HepG2 (cell line): ENCODE measurements at regions not wholly inside any gene's neighbourhood (a gene's known extent, or its start where the extent isn't known, plus 50 kb on each side); places are given as distances from the start of the nearest gene placed in this dataset.

ENCODE experiments used
- ATAC-seq: fragments of 200-7000 bp; cut with Tn5 transposase; 3 replicates; pipeline ENCODE4 v1.9.1; 2020; ENCODE audit warnings: mild to moderate bottlenecking, moderate library complexity
- BruUV-seq: library from RNA; stranded (reverse); fragments of 400-500 nt; replicated peaks from 2 replicates; lab custom pipeline; 2021; lab: Mats Ljungman, UMichigan
- CTCF ChIA-PET: fragments of 300-600 bp; formaldehyde crosslinking; extraction: SDS; loops from one replicate; lab custom pipeline; 2021; ENCODE audit warnings: low total read pairs, inconsistent platforms, low intra/inter-chr PET ratio; lab: Yijun Ruan, JAX
- POLR2A ChIA-PET: fragments of 350-600 bp; sonication (Branson Sonifier 250); formaldehyde crosslinking; loops from one replicate; lab custom pipeline; 2020; ENCODE audit warnings: antibody characterized with exemption, inconsistent platforms; lab: Yijun Ruan, JAX
- DNase-seq: peaks from one replicate; pipeline ENCODE4 v3.0.0-alpha.2; 2015; ENCODE audit warnings: low spot score
- FAIRE-seq: peaks from 3 replicates; lab custom pipeline; 2011; peaks lifted over from hg19 to GRCh38; lab: Jason Lieb, UNC
- H2AFZ ChIP-seq: one replicate; pipeline ENCODE4 v1.6.1; 2011; ENCODE audit warnings: low read length, inconsistent platforms
- H3K27ac ChIP-seq: fragments of 300-600 bp; 3 replicates; pipeline ENCODE4 v1.8.0; 2011; ENCODE audit warnings: mixed run types, mild to moderate bottlenecking, mixed read lengths, low read length, inconsistent platforms; ENCODE audit not compliant: insufficient read depth; ENCODE audit errors: extremely low read length
- H3K27me3 ChIP-seq, 2 experiments: fragments of 200-600 bp in 1 of 2; 2 replicates in 1 of 2; 3 replicates in 1 of 2; pipeline versions ENCODE4 v1.6.0 to v1.8.0; 2011; ENCODE audit warnings: low read length in 2 of 2, mild to moderate bottlenecking in 2 of 2, moderate library complexity in 2 of 2, inconsistent platforms in 1 of 2; ENCODE audit not compliant: insufficient read depth in 2 of 2, control insufficient read depth in 1 of 2
- H3K36me3 ChIP-seq, 2 experiments: fragments of 200-600 bp in 1 of 2; replicated peaks in 1 of 2; 2 replicates in 1 of 2; 3 replicates in 1 of 2; pipeline versions ENCODE4 v1.5.1 to v1.8.0; 2011; ENCODE audit warnings: low read length in 2 of 2, inconsistent platforms in 1 of 2; ENCODE audit not compliant: insufficient read depth in 2 of 2, control insufficient read depth in 1 of 2
- H3K4me1 ChIP-seq: 2 replicates; pipeline ENCODE4 v1.5.1; 2012; ENCODE audit warnings: low read length, inconsistent platforms; ENCODE audit not compliant: insufficient read depth
- H3K4me2 ChIP-seq: 2 replicates; pipeline ENCODE4 v1.6.0; 2011; ENCODE audit warnings: low read depth, low read length, inconsistent platforms
- H3K4me3 ChIP-seq, 3 experiments: fragments of 200-600 bp in 1 of 3; sonication (generic), shearing (Covaris generic) in 1 of 3; replicated peaks in 1 of 3; 2 replicates each; pipeline ENCODE4 v1.5.1; 2011 to 2016; ENCODE audit warnings: low read length in 3 of 3, inconsistent platforms in 2 of 3, low read depth in 2 of 3, mild to moderate bottlenecking in 2 of 3, control low read depth in 1 of 3, mixed read lengths in 1 of 3; ENCODE audit not compliant: insufficient read depth in 1 of 3
- H3K79me2 ChIP-seq: one replicate; pipeline ENCODE4 v1.6.1; 2011; ENCODE audit warnings: low read length, inconsistent platforms; ENCODE audit not compliant: insufficient read depth
- H3K9ac ChIP-seq: 2 replicates; pipeline ENCODE4 v1.6.0; 2011; ENCODE audit warnings: mild to moderate bottlenecking, low read depth, low read length, inconsistent platforms; ENCODE audit not compliant: insufficient read depth
- H3K9me3 ChIP-seq: 2 replicates; pipeline ENCODE4 v1.5.1; 2012; ENCODE audit warnings: mild to moderate bottlenecking, low read length
- H4K20me1 ChIP-seq: 2 replicates; pipeline ENCODE4 v1.6.0; 2011; ENCODE audit warnings: inconsistent platforms, mild to moderate bottlenecking, low read length, moderate library complexity; ENCODE audit not compliant: insufficient read depth
- CHD2 ChIP-seq: IDR thresholded peaks from 2 replicates; pipeline ENCODE4 v1.6.1; 2011; ENCODE audit warnings: low read depth, low read length, improper control_type of control experiment
- CREM ChIP-seq, 2 experiments: sonication (generic) in 1 of 2; formaldehyde crosslinking in 1 of 2; IDR thresholded peaks; 2 replicates each; pipeline versions ENCODE4 v1.4.0 to v1.6.1; 2016 to 2020; ENCODE audit warnings: antibody characterized with exemption in 1 of 2, mild to moderate bottlenecking in 1 of 2, missing genetic modification reagents in 1 of 2
- KLF11 ChIP-seq: IDR thresholded peaks from 2 replicates; pipeline ENCODE4 v1.6.1; 2016; ENCODE audit warnings: missing compliant biosample characterization
- MAFF ChIP-seq: IDR thresholded peaks from 2 replicates; pipeline ENCODE4 v1.6.1; 2011; ENCODE audit warnings: low read depth, low read length, improper control_type of control experiment
- MAFK ChIP-seq, 2 experiments: IDR thresholded peaks in 1 of 2; conservative IDR thresholded peaks in 1 of 2; 2 replicates each; pipeline ENCODE4 v1.6.1; 2011; ENCODE audit warnings: improper control_type of control experiment in 2 of 2, low read length in 2 of 2
- NBN ChIP-seq: fragments of 450-650 bp; conservative IDR thresholded peaks from 2 replicates; pipeline ENCODE4 v1.6.1; 2017
- TCF12 ChIP-seq, 2 experiments: fragments of 450-650 bp in 1 of 2; sonication (generic) in 1 of 2; formaldehyde crosslinking in 1 of 2; IDR thresholded peaks; 2 replicates each; pipeline versions ENCODE4 v1.6.1 to v1.8.0; 2017 to 2022; ENCODE audit warnings: antibody characterized with exemption in 1 of 2, mild to moderate bottlenecking in 1 of 2, missing genetic modification reagents in 1 of 2, moderate library complexity in 1 of 2
- ZSCAN29 ChIP-seq: sonication (generic); formaldehyde crosslinking; conservative IDR thresholded peaks from 2 replicates; pipeline ENCODE4 v1.4.0; 2020; ENCODE audit warnings: mild to moderate bottlenecking, missing genetic modification reagents
- WGBS: methylation state at CpG from one replicate; pipeline ENCODE4 v1.1.6; 2017; ENCODE audit warnings: low lambda C conversion rate; 5-methylcytosine and 5-hydroxymethylcytosine counted together
- in situ Hi-C: cut with HindIII; loops from 2 replicates; pipeline ENCODE4 v1.10.0; 2017; ENCODE audit warnings: low pct_unique_long_range_greater_than_20kb; ENCODE audit not compliant: extremely low pct_ligation_motif_present
- intact Hi-C: fragments of 100-400 bp; cut with micrococcal nuclease; formaldehyde crosslinking; loops from one replicate; pipeline ENCODE4 v1.10.0; 2022; ENCODE audit not compliant: unreplicated experiment
- TF ChIP-seq, protein P1 (sequence below): sonication (generic); formaldehyde crosslinking; IDR thresholded peaks from 2 replicates; pipeline ENCODE4 v1.8.0; 2022; ENCODE audit warnings: missing genetic modification reagents, mild to moderate bottlenecking, moderate library complexity, borderline replicate concordance
- TF ChIP-seq, protein P2 (sequence below): IDR thresholded peaks from 2 replicates; pipeline ENCODE4 v1.6.1; 2016; ENCODE audit warnings: missing compliant biosample characterization, missing genetic modification reagents, borderline replicate concordance
- TF ChIP-seq, protein P3 (sequence below): sonication (generic); formaldehyde crosslinking; conservative IDR thresholded peaks from 2 replicates; pipeline ENCODE4 v1.4.0; 2020; ENCODE audit warnings: missing genetic modification reagents
- TF ChIP-seq, protein P4 (sequence below): sonication (generic); formaldehyde crosslinking; IDR thresholded peaks from 2 replicates; pipeline ENCODE4 v1.5.0; 2020; ENCODE audit warnings: missing genetic modification reagents

DNA sequence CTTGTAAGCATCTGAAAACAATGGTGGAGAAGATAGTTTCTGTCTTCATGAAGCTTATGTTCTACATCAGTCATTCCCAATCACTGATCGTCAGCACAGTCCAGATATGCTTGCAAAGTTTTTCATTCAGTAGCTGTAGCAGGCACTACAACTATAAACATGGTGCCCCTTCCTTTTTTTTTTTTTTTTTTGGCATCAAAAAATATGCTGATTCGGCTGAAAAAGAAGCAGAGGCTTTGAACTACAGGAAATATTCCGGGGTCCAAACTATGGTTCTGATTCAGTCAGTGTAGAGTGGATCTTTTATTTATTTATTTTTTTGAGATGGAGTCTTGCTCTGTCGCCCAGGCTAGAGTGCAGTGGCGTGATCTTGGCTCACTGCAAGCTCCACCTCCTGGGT lies 414.4 kb downstream of the OLFM4 start:
- TF ChIP-seq NBN (no peak), CHD2 (no peak), TCF12 (IDR thresholded peaks at IDR 0.05) (no peak), TCF12 (CRISPR knock-in tag; IDR thresholded peaks at IDR 0.05) (no peak), KLF11 (CRISPR knock-in tag) (no peak), CREM (IDR thresholded peaks at IDR 0.05) (no peak), CREM (CRISPR knock-in tag; IDR thresholded peaks at IDR 0.05) (no peak), MAFF (peak; percentile 86), ZSCAN29 (no peak), MAFK (conservative IDR thresholded peaks at IDR 0.05 in 1 of 2, IDR thresholded peaks at IDR 0.05 in 1 of 2; ENCODE audit: low read length in 2 of 2) (peak; percentile 79 to 89)
- TF ChIP-seq, protein P1, sequence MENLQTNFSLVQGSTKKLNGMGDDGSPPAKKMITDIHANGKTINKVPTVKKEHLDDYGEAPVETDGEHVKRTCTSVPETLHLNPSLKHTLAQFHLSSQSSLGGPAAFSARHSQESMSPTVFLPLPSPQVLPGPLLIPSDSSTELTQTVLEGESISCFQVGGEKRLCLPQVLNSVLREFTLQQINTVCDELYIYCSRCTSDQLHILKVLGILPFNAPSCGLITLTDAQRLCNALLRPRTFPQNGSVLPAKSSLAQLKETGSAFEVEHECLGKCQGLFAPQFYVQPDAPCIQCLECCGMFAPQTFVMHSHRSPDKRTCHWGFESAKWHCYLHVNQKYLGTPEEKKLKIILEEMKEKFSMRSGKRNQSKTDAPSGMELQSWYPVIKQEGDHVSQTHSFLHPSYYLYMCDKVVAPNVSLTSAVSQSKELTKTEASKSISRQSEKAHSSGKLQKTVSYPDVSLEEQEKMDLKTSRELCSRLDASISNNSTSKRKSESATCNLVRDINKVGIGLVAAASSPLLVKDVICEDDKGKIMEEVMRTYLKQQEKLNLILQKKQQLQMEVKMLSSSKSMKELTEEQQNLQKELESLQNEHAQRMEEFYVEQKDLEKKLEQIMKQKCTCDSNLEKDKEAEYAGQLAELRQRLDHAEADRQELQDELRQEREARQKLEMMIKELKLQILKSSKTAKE (CRISPR knock-in tag): no peak
- TF ChIP-seq, protein P2, sequence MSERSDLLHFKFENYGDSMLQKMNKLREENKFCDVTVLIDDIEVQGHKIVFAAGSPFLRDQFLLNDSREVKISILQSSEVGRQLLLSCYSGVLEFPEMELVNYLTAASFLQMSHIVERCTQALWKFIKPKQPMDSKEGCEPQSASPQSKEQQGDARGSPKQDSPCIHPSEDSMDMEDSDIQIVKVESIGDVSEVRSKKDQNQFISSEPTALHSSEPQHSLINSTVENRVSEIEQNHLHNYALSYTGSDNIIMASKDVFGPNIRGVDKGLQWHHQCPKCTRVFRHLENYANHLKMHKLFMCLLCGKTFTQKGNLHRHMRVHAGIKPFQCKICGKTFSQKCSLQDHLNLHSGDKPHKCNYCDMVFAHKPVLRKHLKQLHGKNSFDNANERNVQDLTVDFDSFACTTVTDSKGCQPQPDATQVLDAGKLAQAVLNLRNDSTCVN (CRISPR knock-in tag): no peak
- TF ChIP-seq, protein P3, sequence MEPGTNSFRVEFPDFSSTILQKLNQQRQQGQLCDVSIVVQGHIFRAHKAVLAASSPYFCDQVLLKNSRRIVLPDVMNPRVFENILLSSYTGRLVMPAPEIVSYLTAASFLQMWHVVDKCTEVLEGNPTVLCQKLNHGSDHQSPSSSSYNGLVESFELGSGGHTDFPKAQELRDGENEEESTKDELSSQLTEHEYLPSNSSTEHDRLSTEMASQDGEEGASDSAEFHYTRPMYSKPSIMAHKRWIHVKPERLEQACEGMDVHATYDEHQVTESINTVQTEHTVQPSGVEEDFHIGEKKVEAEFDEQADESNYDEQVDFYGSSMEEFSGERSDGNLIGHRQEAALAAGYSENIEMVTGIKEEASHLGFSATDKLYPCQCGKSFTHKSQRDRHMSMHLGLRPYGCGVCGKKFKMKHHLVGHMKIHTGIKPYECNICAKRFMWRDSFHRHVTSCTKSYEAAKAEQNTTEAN (CRISPR knock-in tag): no peak
- TF ChIP-seq, protein P4, sequence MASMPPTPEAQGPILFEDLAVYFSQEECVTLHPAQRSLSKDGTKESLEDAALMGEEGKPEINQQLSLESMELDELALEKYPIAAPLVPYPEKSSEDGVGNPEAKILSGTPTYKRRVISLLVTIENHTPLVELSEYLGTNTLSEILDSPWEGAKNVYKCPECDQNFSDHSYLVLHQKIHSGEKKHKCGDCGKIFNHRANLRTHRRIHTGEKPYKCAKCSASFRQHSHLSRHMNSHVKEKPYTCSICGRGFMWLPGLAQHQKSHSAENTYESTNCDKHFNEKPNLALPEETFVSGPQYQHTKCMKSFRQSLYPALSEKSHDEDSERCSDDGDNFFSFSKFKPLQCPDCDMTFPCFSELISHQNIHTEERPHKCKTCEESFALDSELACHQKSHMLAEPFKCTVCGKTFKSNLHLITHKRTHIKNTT (CRISPR knock-in tag): no peak
- Histone ChIP-seq H3K4me1 (no peaks in the 10 kb centered on the region), H3K4me3 (no peak overlapping the region), H3K27me3 (no peaks in the 10 kb centered on the region), H3K9me3 (peaks cover 84% of the 10 kb centered on the region), H2AFZ (no peak overlapping the region), H3K79me2 (no peaks in the 10 kb centered on the region), H4K20me1 (no peaks in the 10 kb centered on the region), H3K27ac (no peak overlapping the region), H3K36me3 (no peaks in the 10 kb centered on the region), H3K9ac (no peak overlapping the region), H3K4me2 (no peak overlapping the region)
- intact Hi-C loops (no loop called here), in situ Hi-C loops (no loop called here)
- no peak for ATAC-seq
- no TSS peak for BruUV-seq
- ChIA-PET POLR2A (no interaction called here), CTCF (no interaction called here)
- no peak for FAIRE-seq
- DNase-seq: no peak
- 13% methylated on average over 5 of the region's 5 CpGs for WGBS
